Nephron progenitor cell (in vitro differentiated cells): ENCODE measurements at regions not wholly inside any gene's neighbourhood (a gene's known extent, or its start where the extent isn't known, plus 50 kb on each side); places are given as distances from the start of the nearest gene placed in this dataset.

Experiments
- DNase-seq: peaks from one replicate; pipeline ENCODE4 v3.0.0; 2021
- H3K27ac Mint-ChIP-seq: 2 replicates; pipeline ENCODE4 v1.8.0; 2021; ENCODE audit warnings: mild to moderate bottlenecking, moderate library complexity, mixed read lengths
- H3K27me3 Mint-ChIP-seq: 2 replicates; pipeline ENCODE4 v1.8.0; 2021; ENCODE audit warnings: mild to moderate bottlenecking, low read depth, mixed read lengths; ENCODE audit not compliant: poor library complexity
- H3K36me3 Mint-ChIP-seq: 2 replicates; pipeline ENCODE4 v1.8.0; 2021; ENCODE audit warnings: low read depth, mixed read lengths
- H3K4me1 Mint-ChIP-seq: 2 replicates; pipeline ENCODE4 v1.8.0; 2021; ENCODE audit warnings: mixed read lengths
- H3K4me3 Mint-ChIP-seq: 2 replicates; pipeline ENCODE4 v1.8.0; 2021; ENCODE audit warnings: mild to moderate bottlenecking, moderate library complexity, mixed read lengths
- H3K9me3 Mint-ChIP-seq: 2 replicates; pipeline ENCODE4 v1.8.0; 2021; ENCODE audit warnings: mild to moderate bottlenecking, moderate library complexity, mixed read lengths
- CTCF ChIP-seq: fragments of 200-600 bp; sonication (generic); IDR thresholded peaks from 2 replicates; pipeline ENCODE4 v1.5.0; 2021; ENCODE audit warnings: antibody characterized with exemption

DNA sequence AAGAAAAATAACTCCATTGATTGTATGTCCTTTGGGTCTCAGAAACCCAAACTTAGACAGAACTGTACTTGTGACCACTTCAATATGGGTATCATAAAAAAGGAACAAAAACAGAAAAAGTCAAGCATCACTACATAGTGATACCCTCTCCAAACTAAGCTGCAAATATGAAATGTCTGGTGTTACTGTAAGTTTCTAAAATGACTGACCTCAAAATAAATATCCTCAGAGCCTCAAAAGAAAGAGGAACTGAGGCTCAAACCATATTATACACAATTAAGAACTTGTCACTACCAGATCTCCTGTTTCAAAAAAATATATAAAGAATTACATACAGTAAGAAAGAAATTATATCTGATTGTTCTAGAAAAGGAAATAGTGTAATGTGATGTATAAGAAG, 787.9 kb upstream of the KLHL1 start:
- Mint-ChIP-seq H3K4me3 (no peak overlapping the region), H3K36me3 (no peaks in the 10 kb centered on the region), H3K27ac (no peak overlapping the region), H3K9me3 (no peaks in the 10 kb centered on the region), H3K4me1 (no peaks in the 10 kb centered on the region), H3K27me3 (no peaks in the 10 kb centered on the region)
- DNase-seq, result no peak
- no peak for TF ChIP-seq CTCF

DNA sequence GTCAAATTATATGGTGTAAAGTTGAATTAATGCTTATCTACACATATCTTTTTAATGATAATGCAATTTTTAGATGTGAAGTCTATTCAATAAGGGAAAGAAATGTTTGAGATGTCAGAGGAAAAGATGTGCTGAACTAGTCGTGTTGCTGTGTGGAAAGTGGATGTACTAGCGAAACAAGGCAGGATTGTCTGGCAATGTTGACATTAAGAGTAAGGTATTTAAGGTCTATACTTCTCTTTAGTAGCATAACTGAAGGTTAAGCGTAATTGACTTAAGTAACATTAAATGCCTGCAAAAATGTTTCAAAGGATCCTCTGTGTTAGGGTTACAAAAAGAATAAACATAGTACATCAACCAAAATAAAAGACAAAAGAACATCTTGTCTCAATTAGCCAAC, 787.3 kb upstream of the KLHL1 start:
- Mint-ChIP-seq H3K4me3 (no peak overlapping the region), H3K27me3 (no peaks in the 10 kb centered on the region), H3K27ac (no peak overlapping the region), H3K36me3 (no peaks in the 10 kb centered on the region), H3K4me1 (no peaks in the 10 kb centered on the region), H3K9me3 (no peaks in the 10 kb centered on the region)
- no peak for DNase-seq
- TF ChIP-seq CTCF, result no peak

- no peaks in the 10 kb centered on the region for H3K27me3 Mint-ChIP-seq
- TF ChIP-seq CTCF, result no peak
Observed at GRCh38 chr13:70894258-70894657, 786.0 kb upstream of the KLHL1 start.

DNA sequence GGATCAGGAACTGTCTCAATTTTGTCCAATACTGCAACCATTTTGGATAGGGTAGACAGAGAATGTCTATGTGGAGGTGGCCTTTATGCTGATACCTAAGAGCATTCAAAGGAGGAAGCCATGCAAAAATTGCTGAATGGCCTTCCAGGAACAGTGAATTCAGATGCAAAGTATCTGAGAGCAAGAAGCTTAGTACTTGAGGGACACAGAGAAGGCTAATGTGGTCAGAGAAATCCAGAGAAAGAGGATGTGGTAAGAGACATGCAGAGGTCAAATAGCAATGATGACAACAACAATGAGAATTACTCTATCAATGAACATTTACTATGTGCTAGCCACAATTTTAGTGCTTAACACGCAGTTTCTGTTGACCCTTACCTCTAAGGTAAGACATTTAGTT, 785.6 kb upstream of the KLHL1 start:
- no peak overlapping the region for H3K27ac Mint-ChIP-seq
- H3K9me3 Mint-ChIP-seq, result no peaks in the 10 kb centered on the region
- no peaks in the 10 kb centered on the region for H3K4me1 Mint-ChIP-seq
- H3K27me3 Mint-ChIP-seq, result no peaks in the 10 kb centered on the region
- TF ChIP-seq CTCF, result no peak
- no peaks in the 10 kb centered on the region for H3K36me3 Mint-ChIP-seq
- no peak overlapping the region for H3K4me3 Mint-ChIP-seq
- no peak for DNase-seq

More at GRCh38 chr13:70894258-70894657, 786.0 kb upstream of the KLHL1 start:
- Mint-ChIP-seq H3K4me1 (no peaks in the 10 kb centered on the region), H3K27ac (no peak overlapping the region), H3K36me3 (no peaks in the 10 kb centered on the region), H3K9me3 (no peaks in the 10 kb centered on the region), H3K4me3 (no peak overlapping the region)
- no peak for DNase-seq

GRCh38 chr13:70890289-70890688, 782.0 kb upstream of the KLHL1 start:
- no peak overlapping the region for H3K4me3 Mint-ChIP-seq
- no peak for DNase-seq

More at GRCh38 chr13:70890289-70890688, 782.0 kb upstream of the KLHL1 start:
- no peak overlapping the region for H3K27ac Mint-ChIP-seq
- TF ChIP-seq CTCF, result no peak
- H3K9me3 Mint-ChIP-seq, result no peaks in the 10 kb centered on the region
- H3K36me3 Mint-ChIP-seq, result no peaks in the 10 kb centered on the region
- no peaks in the 10 kb centered on the region for H3K4me1 Mint-ChIP-seq
- H3K27me3 Mint-ChIP-seq, result no peaks in the 10 kb centered on the region
